ENCODE measurements at regions not wholly inside any gene's neighbourhood (a gene's known extent, or its start where the extent isn't known, plus 50 kb on each side); places are given as distances from the start of the nearest gene placed in this dataset.
A peak's percentile ranks its signal among the peaks of the same experiment; 100 is the strongest.

- no peaks in the 10 kb centered on the region for H3K9me3 ChIP-seq (replicated peaks; ENCODE audit: control insufficient read depth, low read depth, low read length)
- no peaks in the 10 kb centered on the region for H3K36me3 ChIP-seq (ENCODE audit: control insufficient read depth, insufficient read depth, low read length)
- no peaks in the 10 kb centered on the region for H3K4me1 ChIP-seq (ENCODE audit: control insufficient read depth, insufficient read depth, low read length)
- H3K27ac ChIP-seq (ENCODE audit: low read length): no peak overlapping the region
- H3K4me3 ChIP-seq (ENCODE audit: low read length): no peak overlapping the region
- no peaks in the 10 kb centered on the region for H3K27me3 ChIP-seq (ENCODE audit: control insufficient read depth, insufficient read depth, low read length)
- DNase-seq: no peak
- WGBS (ENCODE audit: insufficient coverage): no CpG with 5 or more reads among the region's 2 CpGs
Measured at GRCh38 chr11:27604416-27604815, 95.8 kb downstream of the BDNF start.

GRCh38 chr11:27603376-27603990 lies 96.8 kb downstream of the BDNF start:
- no peaks in the 10 kb centered on the region for H3K9me3 ChIP-seq (replicated peaks; ENCODE audit: control insufficient read depth, low read depth, low read length)
- H3K4me3 ChIP-seq (ENCODE audit: low read length): no peak overlapping the region
- 39% methylated on average over 2 of the region's 6 CpGs for WGBS (ENCODE audit: insufficient coverage)
- H3K27ac ChIP-seq (ENCODE audit: low read length): no peak overlapping the region
- peak; percentile 30 for DNase-seq
- no peaks in the 10 kb centered on the region for H3K27me3 ChIP-seq (ENCODE audit: control insufficient read depth, insufficient read depth, low read length)
- H3K36me3 ChIP-seq (ENCODE audit: control insufficient read depth, insufficient read depth, low read length): no peaks in the 10 kb centered on the region
- H3K4me1 ChIP-seq (ENCODE audit: control insufficient read depth, insufficient read depth, low read length): no peaks in the 10 kb centered on the region

GRCh38 chr11:27600656-27601055 lies 94.1 kb upstream of the LIN7C start:
- no peaks in the 10 kb centered on the region for H3K4me1 ChIP-seq (ENCODE audit: control insufficient read depth, insufficient read depth, low read length)
- H3K27ac ChIP-seq (ENCODE audit: low read length): no peak overlapping the region
- H3K9me3 ChIP-seq (replicated peaks; ENCODE audit: control insufficient read depth, low read depth, low read length): no peaks in the 10 kb centered on the region
- no peaks in the 10 kb centered on the region for H3K27me3 ChIP-seq (ENCODE audit: control insufficient read depth, insufficient read depth, low read length)
- no peak overlapping the region for H3K4me3 ChIP-seq (ENCODE audit: low read length)
- DNase-seq: no peak
- H3K36me3 ChIP-seq (ENCODE audit: control insufficient read depth, insufficient read depth, low read length): no peaks in the 10 kb centered on the region
- 73% methylated on average over 2 of the region's 3 CpGs for WGBS (ENCODE audit: insufficient coverage)

- no peak overlapping the region for H3K4me3 ChIP-seq (ENCODE audit: low read length)
- no peaks in the 10 kb centered on the region for H3K27me3 ChIP-seq (ENCODE audit: control insufficient read depth, insufficient read depth, low read length)
- 100% methylated on average over 1 of the region's 1 CpG for WGBS (ENCODE audit: insufficient coverage)
- DNase-seq: no peak
- no peaks in the 10 kb centered on the region for H3K36me3 ChIP-seq (ENCODE audit: control insufficient read depth, insufficient read depth, low read length)
- no peak overlapping the region for H3K27ac ChIP-seq (ENCODE audit: low read length)
- H3K9me3 ChIP-seq (replicated peaks; ENCODE audit: control insufficient read depth, low read depth, low read length): no peaks in the 10 kb centered on the region
- no peaks in the 10 kb centered on the region for H3K4me1 ChIP-seq (ENCODE audit: control insufficient read depth, insufficient read depth, low read length)
Measured at GRCh38 chr11:27599217-27599616, 92.6 kb upstream of the LIN7C start.

GRCh38 chr11:27596802-27597201 lies 90.2 kb upstream of the LIN7C start:
- H3K27ac ChIP-seq (ENCODE audit: low read length): no peak overlapping the region
- no peaks in the 10 kb centered on the region for H3K27me3 ChIP-seq (ENCODE audit: control insufficient read depth, insufficient read depth, low read length)
- no CpG with 5 or more reads among the region's 2 CpGs for WGBS (ENCODE audit: insufficient coverage)
- no peaks in the 10 kb centered on the region for H3K9me3 ChIP-seq (replicated peaks; ENCODE audit: control insufficient read depth, low read depth, low read length)
- no peak for DNase-seq
- H3K36me3 ChIP-seq (ENCODE audit: control insufficient read depth, insufficient read depth, low read length): no peaks in the 10 kb centered on the region
- no peak overlapping the region for H3K4me3 ChIP-seq (ENCODE audit: low read length)
- no peaks in the 10 kb centered on the region for H3K4me1 ChIP-seq (ENCODE audit: control insufficient read depth, insufficient read depth, low read length)

GRCh38 chr11:27596388-27596787 lies 89.8 kb upstream of the LIN7C start:
- no peaks in the 10 kb centered on the region for H3K9me3 ChIP-seq (replicated peaks; ENCODE audit: control insufficient read depth, low read depth, low read length)
- WGBS (ENCODE audit: insufficient coverage): 75% methylated on average over 3 of the region's 4 CpGs
- no peaks in the 10 kb centered on the region for H3K27me3 ChIP-seq (ENCODE audit: control insufficient read depth, insufficient read depth, low read length)
- H3K4me1 ChIP-seq (ENCODE audit: control insufficient read depth, insufficient read depth, low read length): no peaks in the 10 kb centered on the region
- H3K36me3 ChIP-seq (ENCODE audit: control insufficient read depth, insufficient read depth, low read length): no peaks in the 10 kb centered on the region
- no peak overlapping the region for H3K4me3 ChIP-seq (ENCODE audit: low read length)
- H3K27ac ChIP-seq (ENCODE audit: low read length): no peak overlapping the region
- no peak for DNase-seq

GRCh38 chr11:27592098-27592780 lies 85.7 kb upstream of the LIN7C start:
- H3K27me3 ChIP-seq (ENCODE audit: control insufficient read depth, insufficient read depth, low read length): no peaks in the 10 kb centered on the region
- no peak overlapping the region for H3K4me3 ChIP-seq (ENCODE audit: low read length)
- no peaks in the 10 kb centered on the region for H3K9me3 ChIP-seq (replicated peaks; ENCODE audit: control insufficient read depth, low read depth, low read length)
- H3K36me3 ChIP-seq (ENCODE audit: control insufficient read depth, insufficient read depth, low read length): no peaks in the 10 kb centered on the region
- no peak for DNase-seq
- no peak overlapping the region for H3K27ac ChIP-seq (ENCODE audit: low read length)
- H3K4me1 ChIP-seq (ENCODE audit: control insufficient read depth, insufficient read depth, low read length): no peaks in the 10 kb centered on the region

GRCh38 chr11:27582621-27583020 lies 76.1 kb upstream of the LIN7C start:
- WGBS (ENCODE audit: insufficient coverage): 60% methylated on average over 1 of the region's 4 CpGs
- peak; percentile 22 for DNase-seq
- Histone ChIP-seq H3K36me3 (ENCODE audit: control insufficient read depth, insufficient read depth, low read length) (no peaks in the 10 kb centered on the region), H3K4me1 (ENCODE audit: control insufficient read depth, insufficient read depth, low read length) (no peaks in the 10 kb centered on the region), H3K9me3 (replicated peaks; ENCODE audit: control insufficient read depth, low read depth, low read length) (no peaks in the 10 kb centered on the region), H3K27me3 (ENCODE audit: control insufficient read depth, insufficient read depth, low read length) (no peaks in the 10 kb centered on the region), H3K27ac (ENCODE audit: low read length) (no peak overlapping the region), H3K4me3 (ENCODE audit: low read length) (no peak overlapping the region)

GRCh38 chr11:27574342-27574741 lies 67.8 kb upstream of the LIN7C start:
- no peaks in the 10 kb centered on the region for H3K36me3 ChIP-seq (ENCODE audit: control insufficient read depth, insufficient read depth, low read length)
- no peaks in the 10 kb centered on the region for H3K27me3 ChIP-seq (ENCODE audit: control insufficient read depth, insufficient read depth, low read length)
- WGBS (ENCODE audit: insufficient coverage): 100% methylated on average over 1 of the region's 3 CpGs
- no peak overlapping the region for H3K27ac ChIP-seq (ENCODE audit: low read length)
- H3K4me1 ChIP-seq (ENCODE audit: control insufficient read depth, insufficient read depth, low read length): peaks cover 4% of the 10 kb centered on the region
- no peaks in the 10 kb centered on the region for H3K9me3 ChIP-seq (replicated peaks; ENCODE audit: control insufficient read depth, low read depth, low read length)
- no peak for DNase-seq
- no peak overlapping the region for H3K4me3 ChIP-seq (ENCODE audit: low read length)

- Histone ChIP-seq H3K4me1 (ENCODE audit: control insufficient read depth, insufficient read depth, low read length) (peaks cover 4% of the 10 kb centered on the region), H3K4me3 (ENCODE audit: low read length) (no peak overlapping the region), H3K27me3 (ENCODE audit: control insufficient read depth, insufficient read depth, low read length) (no peaks in the 10 kb centered on the region), H3K9me3 (replicated peaks; ENCODE audit: control insufficient read depth, low read depth, low read length) (no peaks in the 10 kb centered on the region), H3K27ac (ENCODE audit: low read length) (no peak overlapping the region), H3K36me3 (ENCODE audit: control insufficient read depth, insufficient read depth, low read length) (no peaks in the 10 kb centered on the region)
- no peak for DNase-seq
Measured at GRCh38 chr11:27573024-27573423, 66.5 kb upstream of the LIN7C start.
